OCI-M2 (cell line): ENCODE measurements at regions not wholly inside any gene's neighbourhood (a gene's known extent, or its start where the extent isn't known, plus 50 kb on each side); places are given as distances from the start of the nearest gene placed in this dataset.

Experiments used
- DNase-seq: peaks from one replicate; lab custom pipeline; 2025; ENCODE audit not compliant: unreplicated experiment; lab: John Stamatoyannopoulos, UW

DNA sequence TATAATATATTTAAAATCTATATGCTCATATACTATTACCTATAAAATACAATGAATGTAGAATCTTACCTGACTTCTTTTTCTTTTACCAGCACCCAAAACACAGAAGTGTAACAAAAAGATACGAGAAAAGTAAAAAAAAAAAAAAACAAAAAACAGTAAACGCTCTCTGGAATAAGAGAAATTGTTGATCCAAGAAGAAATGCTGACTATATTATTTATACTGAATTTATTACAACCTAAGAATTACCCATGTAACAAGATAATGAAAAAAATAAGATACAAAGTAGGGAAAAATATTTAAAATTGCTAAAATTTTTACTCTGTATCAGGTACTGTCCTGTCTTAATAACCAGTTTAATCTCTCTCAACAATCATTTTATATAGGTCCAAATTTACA lies 787.9 kb upstream of the MAN1A1 start:
- DNase-seq: no peak

DNA sequence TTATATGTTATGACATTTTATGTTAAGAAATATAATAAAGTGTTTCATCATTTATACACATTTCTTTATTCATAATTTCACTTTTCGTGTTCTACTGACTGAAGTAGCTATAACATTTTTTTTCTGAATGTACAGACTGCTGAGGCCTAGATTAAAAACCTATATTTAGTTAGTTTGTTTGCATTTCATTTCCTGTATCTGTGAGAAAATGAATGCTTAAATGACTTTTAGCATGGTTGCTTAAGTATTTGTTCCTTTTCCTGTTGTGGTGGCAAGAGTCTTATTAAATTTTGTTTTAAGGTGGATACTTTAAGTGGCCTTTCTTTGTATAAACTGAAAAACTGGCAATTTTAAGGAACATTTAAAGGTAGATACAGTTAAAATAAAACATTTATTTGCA lies 779.7 kb upstream of the MAN1A1 start:
- no peak for DNase-seq

DNA sequence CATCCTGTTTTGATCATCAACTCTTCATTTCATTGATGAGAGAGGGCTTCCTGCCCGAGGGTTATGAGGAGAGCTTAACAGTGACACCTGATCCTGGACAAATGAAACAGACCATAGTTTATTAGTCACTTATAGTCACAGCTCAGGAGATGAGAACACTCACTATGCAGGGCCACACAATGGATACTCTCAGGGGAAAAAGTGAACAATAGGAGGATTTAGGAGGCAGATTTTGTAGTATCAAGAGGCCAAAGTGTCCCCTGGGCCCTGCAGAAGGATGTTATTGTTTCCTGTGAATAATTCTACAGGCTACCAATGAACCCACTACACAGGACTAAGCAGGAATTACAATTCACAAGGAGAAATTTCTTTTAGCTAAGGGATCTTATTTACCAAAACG lies 772.8 kb upstream of the MAN1A1 start:
- no peak for DNase-seq

DNA sequence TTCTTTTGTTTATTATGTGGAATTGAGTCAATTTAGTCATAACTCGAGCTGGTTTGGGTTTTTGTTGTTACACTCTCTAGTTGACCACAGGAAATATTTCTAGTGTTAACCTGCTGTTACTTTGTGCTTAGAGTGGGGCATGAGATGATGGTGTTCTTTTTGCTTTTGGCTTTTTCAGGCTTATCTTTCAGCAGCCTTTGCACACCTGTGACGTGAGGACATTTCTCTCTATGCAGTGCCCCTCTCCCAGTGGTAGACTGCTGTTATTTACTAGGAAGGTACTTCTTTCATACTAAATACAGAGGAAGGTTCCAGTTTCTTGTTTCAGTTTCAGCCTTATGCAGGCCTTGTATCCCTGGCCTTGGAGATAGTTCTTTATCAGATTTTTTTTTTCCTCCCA lies 766.8 kb upstream of the MAN1A1 start:
- no peak for DNase-seq

DNA sequence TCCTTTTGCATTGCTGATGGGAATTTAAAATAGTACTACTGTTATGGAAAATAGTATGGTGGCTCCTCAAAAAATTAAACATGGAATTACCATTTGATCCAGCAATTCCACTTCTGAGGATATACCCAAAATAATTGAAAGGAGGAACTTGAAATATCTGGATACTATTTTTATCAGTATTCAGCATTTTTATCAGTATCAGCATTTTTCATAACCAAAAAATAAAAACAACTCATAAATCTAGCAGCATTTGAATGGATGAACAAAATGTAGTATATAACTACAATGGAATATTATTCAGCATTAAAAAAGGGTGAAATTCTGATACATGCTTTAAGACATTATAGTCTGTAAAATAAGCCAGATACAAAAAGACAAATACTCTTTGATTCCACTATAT lies 763.4 kb upstream of the MAN1A1 start:
- DNase-seq: no peak

DNA sequence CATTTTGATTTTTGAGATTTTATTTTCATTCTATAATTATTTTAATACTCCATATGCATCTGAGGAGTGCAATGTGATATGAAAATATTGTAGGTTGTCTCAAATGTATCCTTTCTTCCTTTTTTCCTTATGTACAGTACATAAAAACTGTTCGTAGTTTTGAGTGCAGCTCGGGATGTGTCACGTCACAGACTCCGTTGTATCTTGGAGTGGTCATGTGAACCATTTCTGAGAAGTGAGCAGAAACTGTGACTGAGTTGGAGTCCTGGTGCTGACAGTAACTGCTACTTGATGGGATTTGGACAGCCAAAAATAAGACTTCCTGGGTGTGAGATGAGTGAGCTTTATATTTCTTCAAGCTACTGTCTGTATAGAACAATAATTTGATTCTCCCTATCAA lies 761.4 kb upstream of the MAN1A1 start:
- DNase-seq: no peak

DNA sequence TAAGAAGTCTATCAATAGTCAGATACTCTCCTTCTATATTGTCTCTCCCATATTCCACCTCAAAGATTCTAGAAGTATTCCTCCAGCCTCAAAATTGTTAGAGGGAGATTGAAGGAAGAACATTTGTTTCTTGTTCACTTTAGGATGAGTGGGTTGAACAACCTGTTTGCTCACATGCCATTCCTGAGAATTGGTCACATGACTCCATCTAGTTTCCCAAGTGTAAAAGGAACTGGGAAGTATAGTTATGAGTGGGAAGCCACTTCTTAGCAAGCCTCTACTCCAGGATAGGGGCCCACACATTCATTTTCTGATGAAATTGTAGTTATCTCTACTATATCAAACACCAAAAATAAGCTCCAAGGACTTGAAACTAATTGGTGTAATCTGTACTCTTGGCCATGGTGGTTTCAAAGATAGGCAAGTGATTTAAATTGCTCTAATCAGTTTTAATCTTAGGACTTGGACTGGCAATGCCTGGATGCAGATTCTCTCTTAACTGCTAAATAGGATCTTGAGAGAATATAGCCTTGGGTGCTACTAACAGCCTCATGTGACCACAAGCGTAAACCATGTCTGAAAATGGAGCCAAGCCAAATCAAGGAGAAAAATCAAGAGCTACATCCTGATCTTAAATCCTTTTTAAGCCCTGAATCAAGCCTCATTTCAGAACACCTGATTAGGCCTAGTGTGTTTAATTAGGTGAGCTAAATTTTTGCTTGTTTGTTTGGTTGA lies 758.7 kb upstream of the MAN1A1 start:
- DNase-seq: no peak

DNA sequence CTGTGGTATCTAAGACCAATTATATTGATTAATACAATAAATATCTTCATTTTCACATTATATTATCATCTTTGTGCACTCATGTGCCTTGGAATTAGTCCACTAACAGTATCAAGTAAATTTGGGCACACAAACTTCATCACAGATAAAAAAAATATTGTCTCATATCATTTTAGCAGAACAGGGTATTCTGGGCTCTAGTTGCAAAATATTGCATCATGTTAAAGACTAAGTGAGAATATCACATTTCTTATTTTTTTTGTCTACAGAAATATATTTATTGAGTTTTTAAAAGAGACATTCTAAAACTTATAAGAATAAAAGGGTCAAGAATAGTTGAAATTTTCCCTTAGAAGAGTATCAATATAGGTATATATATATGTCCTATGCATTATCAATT lies 754.1 kb upstream of the MAN1A1 start:
- DNase-seq: no peak

DNA sequence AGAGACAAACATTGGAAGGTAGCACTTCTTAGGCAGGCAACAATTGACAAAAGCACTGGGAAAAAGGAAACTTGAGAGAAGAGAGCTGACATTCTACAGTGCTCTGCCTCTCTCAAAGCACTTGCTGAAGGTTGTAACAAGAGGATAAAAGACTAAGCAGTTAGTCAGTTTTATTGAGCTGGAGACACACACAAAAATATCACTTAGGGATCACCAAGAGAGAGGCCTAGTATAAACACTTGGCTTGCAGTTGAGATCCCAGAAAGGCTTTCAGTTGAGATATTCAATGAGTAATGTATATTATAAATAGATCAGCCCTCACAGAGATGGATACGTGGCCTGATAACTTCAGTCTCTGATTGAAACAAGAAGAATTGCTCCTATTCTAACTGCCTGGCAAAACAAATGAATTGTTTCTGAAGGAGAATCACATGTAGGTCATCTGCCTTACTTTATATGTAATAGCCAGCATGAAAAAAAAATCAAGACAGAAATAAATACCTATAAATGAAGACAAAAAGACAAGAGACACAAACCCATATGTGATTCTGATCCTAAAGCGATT lies 747.2 kb upstream of the MAN1A1 start:
- DNase-seq: no peak

DNA sequence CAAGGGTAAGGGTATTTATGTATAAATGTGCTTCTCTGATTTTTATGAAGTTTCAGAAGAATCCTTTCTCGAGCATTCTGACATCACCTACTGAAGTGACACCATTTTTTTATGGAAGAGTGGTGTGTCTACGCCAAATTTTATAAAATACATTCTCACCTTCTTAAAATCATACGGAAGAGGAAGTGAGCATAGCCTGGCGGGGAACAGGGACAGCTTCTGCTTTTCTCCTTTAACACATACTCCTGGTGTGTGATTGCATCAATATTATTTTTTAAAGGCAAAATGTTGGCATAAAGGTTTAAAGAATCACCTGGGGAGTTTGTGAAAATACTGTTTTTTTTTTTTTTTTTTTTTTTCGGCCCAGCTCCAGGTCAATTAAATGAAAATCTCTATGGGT lies 733.6 kb upstream of the MAN1A1 start:
- DNase-seq: no peak

DNA sequence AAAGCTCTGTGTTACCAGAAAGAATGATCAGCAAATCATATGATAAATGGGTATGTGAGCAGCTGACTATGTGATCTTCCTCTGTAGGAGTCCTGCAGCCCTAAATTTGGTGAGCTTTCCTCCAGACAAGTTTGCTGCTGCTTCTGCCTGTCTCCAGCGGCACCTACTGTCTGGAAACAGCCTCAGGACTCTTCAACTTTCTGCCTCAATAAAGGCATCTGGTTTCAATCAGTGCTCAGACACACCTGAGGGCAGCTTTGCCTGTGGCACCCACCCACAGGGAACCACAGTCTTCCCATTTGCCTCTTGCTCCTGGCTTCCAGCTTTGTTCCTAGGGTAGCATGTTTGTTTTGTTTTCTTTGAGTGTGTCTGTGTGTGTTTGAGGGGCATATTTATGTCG lies 727.9 kb upstream of the MAN1A1 start:
- no peak for DNase-seq

DNA sequence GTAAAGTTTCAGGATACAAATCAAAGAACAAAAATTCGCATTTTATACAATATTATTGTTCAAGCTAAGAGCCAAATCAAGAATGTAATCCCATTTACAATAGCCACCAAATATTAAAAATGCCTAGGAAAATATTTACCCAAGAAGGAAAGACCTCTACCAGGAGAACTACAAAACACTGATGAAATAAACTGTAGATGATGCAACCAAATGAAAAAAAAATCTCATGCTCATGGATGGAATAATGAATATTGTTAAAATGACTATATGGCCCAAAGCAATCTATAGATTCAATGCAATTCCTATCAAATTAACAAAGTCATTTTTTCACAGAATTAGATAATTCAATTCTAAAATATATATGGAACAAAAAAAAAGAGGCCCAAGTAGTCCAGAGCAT lies 708.8 kb upstream of the MAN1A1 start:
- DNase-seq: no peak

DNA sequence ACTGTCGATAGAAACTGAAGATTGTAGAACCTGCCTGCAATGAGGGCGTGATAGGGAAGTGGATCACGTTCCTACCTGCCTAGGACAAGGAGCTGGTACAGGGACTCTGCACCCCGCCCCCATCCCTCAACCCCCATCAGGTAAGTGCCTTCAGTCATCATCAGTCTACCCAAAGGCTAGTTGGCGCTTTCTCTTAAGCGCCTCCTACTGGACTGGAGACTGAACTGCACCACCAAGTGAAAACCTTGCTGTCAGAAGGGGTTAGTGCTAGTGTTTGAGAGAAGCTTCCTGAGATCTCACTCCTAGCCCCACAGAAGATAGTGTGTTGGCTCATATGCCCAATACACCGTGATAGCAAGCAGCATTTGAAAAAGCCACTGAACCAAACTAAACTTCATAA lies 706.5 kb upstream of the MAN1A1 start:
- DNase-seq: no peak

DNA sequence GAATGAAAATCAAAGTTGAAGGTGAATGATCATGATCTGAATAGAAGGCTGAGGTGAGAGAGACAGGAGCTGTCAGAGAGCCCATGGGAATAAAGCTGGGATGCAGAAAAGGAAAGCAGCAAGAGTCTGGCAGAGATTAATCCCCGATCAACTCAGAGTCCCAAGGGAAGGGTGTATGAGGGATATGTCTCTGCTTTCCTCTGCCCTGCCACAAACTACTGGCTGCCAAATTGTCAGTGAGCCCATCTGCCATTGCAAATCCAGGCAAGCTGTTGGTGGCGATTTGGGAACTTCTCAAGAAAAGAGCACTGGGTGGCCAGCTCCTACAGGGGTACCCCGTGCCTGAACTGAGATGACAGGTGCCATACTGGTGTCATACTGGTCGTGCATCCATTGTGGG lies 705.5 kb upstream of the MAN1A1 start:
- DNase-seq: no peak

DNA sequence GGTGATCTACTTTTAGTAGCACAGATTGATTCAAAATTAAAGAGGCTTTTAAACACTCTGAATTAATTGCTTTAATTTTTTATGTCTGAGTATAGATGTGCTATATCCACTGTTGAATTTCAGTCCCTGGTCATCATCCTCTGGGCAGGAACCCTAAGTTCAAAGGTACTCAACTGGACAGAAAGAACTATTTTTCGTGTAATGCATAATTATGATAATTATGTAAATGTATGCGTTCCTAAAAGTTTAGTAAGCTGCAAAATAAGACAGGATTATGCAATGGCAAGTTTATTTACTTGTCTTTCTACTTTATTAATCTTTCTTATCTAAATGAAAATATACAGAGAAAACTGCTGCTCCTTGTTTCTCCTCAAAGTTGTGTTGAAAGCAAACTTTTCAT lies 690.1 kb upstream of the MAN1A1 start:
- no peak for DNase-seq

DNA sequence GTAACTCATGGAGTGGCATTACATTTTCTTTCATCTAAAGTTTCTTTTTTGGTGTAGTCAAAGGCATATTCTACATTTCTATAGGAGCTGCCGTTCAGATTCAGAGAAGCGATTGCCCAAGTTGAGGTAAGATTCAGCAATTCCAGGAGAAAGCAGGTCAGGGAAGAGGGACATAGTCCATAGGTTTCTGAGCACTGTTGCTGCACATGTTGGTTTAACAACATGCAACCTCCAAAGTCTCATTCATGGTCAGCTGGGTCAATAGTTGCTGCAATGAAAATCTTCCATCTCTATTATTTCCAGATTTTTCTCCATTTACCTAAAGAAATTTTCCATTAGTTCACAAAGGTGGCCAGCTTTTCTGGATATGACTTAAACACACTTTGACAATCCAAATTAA lies 682.3 kb upstream of the MAN1A1 start:
- DNase-seq: no peak

DNA sequence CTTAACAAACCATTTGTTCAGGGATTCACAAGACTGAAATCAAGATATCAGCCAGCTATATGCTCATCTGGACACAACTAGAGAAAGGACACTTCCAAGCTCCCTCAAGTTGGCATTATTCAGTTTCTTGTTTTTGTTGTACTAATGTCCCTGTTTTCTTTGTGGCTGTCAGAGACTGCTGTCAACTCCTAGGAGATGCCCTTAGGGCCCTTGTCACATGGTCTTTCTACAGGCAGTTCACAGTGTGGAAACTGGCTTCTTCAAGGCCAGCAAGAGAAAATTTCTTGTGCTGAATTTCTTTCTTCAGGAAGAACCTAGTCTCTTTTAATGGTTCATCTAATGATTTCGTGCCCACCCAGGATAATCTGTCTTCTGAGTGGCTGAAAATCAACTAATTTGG lies 677.2 kb upstream of the MAN1A1 start:
- no peak for DNase-seq

DNA sequence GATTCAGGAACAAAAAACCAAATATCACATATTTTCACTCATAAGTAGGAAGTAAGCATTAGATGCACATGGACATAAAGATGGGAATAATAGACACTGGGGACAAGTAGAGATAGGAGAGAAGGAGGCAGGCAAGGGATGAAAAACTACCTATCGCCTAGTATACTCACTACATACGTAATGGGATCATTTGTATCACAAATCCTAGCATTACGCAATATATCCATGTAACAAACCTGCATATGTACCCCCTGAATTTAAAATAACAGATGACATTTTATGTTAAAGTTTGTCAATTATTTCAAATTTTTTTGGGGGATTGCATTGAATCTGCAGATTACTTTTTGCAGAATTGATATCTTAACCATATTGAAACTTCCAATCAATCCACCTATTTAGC lies 660.5 kb upstream of the MAN1A1 start:
- DNase-seq: no peak

DNA sequence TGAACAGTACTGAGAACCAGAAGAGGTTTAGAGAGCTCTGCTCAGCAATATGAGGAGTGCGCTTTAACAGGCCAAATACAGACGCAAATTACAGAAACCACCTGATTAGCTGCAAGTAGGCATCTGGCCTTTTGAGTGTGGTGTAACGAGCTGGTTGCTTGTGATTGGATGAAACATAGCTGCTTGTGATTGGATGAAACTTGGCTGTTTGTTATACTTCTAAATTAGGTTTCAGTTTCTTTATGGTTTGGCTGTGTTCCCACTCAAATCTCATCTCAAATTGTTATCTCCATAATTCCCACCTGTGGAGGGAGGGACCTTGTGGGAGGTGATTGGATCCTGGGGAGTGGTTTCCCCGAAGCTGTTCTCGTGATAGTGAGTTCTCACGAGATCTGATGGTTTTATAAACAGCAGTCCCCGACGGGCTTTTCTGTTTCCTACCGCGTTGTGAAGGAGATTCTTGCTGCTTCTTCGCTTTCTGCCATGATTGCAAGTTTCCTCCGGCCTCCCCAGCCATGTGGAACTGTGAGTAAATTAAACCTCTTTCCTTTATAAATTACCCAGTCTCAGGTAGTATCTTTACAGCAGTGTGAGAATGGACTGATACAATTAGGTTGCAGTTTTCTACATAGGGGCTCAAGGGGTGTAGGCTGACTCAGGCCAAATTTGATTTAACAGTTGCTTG lies 655.9 kb upstream of the MAN1A1 start:
- no peak for DNase-seq

DNA sequence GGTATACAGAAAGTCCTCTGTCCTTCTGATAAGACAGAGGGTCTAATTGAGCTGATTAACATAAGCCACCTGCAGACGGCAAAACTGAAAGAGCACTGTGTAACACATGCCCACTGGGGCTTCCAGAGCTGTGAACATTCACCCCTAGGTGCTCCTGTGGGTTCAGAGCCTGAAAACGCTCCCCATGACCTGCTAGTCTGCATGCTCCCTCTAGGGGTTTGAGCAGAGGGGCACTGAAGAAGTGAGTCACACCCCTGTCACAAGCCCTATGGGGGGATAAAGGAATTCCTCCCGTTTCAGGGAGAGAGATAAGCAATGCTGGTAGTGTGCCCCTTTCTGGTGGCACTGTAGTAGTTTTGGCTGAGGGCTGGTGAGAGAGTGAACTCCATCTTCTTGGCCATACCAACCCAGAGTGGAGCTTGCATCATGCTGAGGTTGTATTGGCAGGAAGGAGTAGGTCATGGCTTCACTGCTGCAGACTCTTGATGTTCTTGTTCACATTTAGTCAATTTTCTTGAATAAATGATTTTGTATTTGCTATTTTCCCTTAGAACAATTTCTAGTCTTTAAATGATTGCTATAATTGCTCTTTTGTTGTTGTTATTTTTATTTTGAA lies 637.5 kb upstream of the MAN1A1 start:
- no peak for DNase-seq

DNA sequence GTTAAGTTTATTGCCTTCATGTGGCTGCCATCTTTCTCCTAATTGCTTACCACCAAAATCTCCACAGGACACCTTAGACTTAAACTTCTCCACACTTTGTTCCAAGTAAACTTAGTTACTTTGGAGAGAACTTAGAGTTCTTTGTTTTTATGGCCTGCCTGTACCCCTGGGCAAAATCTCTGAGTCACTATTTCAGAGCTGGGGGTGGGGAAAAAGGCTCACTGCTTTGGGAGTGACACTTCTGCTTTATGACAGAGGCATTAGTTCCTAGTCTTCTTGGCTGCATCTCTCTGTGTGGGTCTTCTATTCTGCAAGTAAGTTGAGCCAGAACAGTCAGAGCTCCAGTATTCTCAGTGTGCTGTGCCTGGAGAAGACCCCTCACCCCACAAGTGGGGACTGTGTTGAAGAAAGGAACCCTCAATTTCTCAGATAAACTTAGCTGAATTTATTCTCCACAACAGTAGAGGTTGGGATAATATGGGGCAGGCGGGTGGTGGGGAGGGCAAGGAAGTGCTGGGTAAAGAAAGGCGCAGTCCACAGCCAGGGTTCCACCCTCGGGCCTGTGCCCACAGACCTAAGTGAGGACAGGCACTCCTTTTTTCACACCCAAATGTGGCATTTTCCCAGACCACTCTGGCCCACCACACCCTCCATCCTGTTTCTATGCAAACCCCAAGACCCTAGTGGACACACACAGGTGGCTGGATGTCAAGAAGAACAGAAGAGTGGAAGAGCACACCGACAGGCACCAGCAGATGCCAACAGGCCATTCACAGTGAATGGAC lies 636.6 kb upstream of the MAN1A1 start:
- DNase-seq: no peak
